GM19043 (cell line): ENCODE measurements at regions not wholly inside any gene's neighbourhood (a gene's known extent, or its start where the extent isn't known, plus 50 kb on each side); places are given as distances from the start of the nearest gene placed in this dataset.

Experiments used
- ATAC-seq: cut with Tn5 transposase; IDR thresholded peaks from one replicate; pipeline ENCODE4 v1.9.1; 2021; ENCODE audit warnings: low read depth; ENCODE audit not compliant: unreplicated experiment

- no peak for ATAC-seq
Measured at GRCh38 chr12:61647566-61647965, 612.6 kb upstream of the USP15 start.

GRCh38 chr12:61652265-61652664 is 607.9 kb upstream of the USP15 start:
- ATAC-seq, result no peak

GRCh38 chr12:61654698-61655097 is 605.5 kb upstream of the USP15 start:
- ATAC-seq, result no peak

DNA sequence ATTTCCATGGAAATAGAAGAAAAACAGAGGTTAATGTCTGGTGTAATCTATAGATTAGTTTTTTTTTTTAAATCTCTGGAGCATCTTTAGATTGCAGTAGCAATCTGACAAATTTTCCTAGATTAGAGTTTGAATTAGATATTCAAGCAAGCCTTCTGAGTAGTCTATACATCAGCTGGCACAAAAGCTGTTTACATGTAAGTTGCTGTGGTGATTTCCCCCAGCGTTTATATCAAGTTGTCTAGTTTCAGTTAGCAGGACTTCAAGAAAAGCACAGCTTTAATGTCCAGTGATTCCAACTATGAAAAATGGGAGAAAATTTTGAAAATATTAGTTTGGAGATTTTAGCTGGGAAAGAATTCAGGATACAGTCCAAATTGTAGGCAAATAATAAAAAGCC is 605.0 kb upstream of the USP15 start:
- no peak for ATAC-seq

- ATAC-seq, result no peak
Measured at GRCh38 chr12:61667676-61668075, 592.5 kb upstream of the USP15 start.

DNA sequence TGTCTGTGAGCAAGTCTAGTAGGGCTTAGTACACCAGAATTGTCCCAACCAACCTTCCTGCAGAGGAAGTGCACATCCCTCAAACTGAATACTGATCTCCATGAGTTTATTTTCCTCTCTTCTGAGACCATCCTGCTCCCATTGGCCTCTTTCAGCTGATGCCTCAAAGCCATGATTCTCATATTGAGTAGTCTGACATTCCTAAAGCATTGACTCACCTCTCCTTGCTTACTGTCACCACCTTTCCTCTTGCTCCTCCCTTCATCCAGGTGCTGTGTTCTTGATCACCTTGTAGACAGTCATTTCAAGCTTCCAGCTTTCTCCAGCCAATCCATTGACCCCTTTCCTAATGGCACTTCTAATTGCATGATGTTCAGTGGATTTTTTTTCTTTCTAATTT is 583.7 kb upstream of the USP15 start:
- ATAC-seq, result no peak

DNA sequence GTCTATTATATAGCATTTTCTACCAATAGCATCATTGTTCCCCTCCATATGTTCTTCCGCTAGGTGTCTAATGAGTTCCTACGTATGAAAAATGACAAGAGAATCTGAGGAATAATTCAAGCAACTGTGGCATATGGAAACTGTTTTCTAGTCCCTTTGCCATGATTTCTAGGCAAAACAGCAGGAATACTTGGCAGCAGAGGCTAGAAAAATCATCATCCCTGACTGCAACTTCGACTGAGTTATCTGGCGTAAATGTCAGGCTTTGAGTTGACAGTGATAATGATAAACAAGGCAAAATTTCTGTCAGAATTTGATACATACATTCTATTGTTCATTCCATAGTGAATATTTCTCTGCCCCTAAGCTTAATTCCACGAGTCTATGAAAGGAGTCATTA is 572.8 kb upstream of the USP15 start:
- no peak for ATAC-seq

GRCh38 chr12:61694214-61694613 is 566.0 kb upstream of the USP15 start:
- ATAC-seq, result no peak

DNA sequence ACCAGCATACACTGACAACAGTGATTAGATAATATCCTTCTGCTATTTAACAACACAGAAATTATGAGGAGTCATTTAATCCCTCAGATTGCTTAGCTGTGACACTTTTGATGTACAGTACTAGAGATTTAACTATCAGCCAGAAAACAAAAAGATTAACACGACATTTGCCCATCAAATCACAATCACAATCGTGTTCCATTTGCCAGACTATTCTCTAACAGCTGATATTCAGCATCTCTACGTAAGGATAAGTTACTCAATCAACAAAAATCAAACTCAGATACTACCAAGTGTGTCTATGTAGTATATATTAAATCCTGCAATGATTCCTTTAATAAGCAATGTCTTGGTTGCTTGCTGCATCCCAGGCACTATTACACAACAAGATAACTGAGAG is 558.7 kb upstream of the USP15 start:
- no peak for ATAC-seq

- no peak for ATAC-seq
Measured at GRCh38 chr12:61706783-61707182, 553.4 kb upstream of the USP15 start.

- ATAC-seq, result no peak
Measured at GRCh38 chr12:61713121-61713520, 547.1 kb upstream of the USP15 start.

GRCh38 chr12:61717986-61718385 is 542.2 kb upstream of the USP15 start:
- ATAC-seq, result no peak

DNA sequence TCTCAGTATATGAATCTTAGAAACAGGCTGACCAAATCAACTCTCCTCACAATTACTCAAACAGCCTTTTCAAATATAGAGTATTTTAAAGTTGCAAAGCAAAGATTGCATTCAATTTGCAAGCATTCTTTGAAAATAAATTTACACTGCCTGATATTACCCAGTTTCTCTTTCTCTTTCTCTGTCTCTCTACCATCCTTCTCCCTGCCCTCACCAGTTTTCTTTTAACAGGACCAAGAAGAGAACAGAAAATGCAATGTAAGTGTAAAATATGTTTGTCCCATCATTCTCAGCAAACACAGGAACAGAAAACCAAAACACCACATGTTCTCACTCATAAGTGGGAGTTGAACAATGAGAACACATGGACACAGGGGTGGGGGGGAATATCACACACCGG is 520.3 kb upstream of the USP15 start:
- no peak for ATAC-seq

DNA sequence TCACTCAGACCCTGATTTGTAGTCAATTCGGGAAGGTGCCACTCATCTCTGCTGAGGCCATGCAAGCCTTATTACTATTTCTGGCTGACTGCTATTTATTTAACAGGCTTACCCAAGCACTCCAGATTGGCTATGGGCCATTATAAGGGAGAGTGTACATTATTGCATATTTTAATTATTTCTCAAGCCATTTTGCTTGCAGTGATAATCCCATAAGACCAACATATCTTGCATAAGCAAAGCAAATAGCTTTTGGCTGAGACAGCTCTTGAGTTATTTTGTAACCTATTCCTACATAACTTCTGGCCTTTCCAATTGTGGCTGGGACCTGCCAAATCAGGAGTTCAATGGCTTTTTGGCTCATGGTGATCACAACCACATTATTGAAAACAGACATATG is 509.6 kb upstream of the USP15 start:
- no peak for ATAC-seq

GRCh38 chr12:61754214-61754613 is 506.0 kb upstream of the USP15 start:
- no peak for ATAC-seq

- no peak for ATAC-seq
Measured at GRCh38 chr12:61757831-61758505, 502.2 kb upstream of the USP15 start.

- no peak for ATAC-seq
Measured at GRCh38 chr12:61758661-61759060, 501.5 kb upstream of the USP15 start.

DNA sequence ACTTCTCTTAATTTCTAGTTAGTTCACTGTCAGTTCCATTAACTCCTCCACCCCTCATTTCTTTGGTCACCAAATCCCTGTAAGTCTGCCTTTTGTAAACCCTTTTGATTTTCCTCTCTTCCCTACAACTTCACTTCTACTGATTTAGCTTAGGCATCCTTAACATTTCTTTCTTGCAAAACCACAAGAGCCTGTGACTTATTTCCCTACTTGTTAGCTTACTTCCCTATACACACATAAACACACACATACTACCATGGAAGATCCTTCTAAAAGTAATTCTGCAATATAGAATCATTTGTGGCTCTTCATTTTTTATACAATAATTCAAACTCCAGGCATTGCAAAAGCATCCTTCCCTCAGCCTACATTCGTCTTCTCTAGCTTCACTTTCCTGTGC is 494.3 kb upstream of the USP15 start:
- ATAC-seq, result no peak

DNA sequence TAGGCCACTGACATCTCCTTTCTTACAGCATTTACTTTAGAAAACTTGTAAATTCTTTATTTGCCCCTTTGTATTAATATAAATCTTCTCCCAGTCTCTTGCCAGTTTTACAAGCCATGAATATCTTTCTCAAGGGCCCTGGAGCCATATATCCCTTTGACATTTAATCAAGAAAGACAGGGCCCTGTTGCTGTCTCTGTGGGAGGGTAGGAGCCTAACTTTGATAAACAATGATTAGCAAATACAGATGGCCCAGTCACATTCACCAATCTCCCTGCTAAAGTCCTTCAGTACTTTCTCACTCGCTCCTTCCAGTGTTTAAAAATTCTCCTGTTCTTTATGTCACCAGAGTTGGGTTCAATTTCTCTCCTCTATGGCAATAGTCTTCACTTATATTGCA is 479.8 kb upstream of the USP15 start:
- ATAC-seq, result no peak

DNA sequence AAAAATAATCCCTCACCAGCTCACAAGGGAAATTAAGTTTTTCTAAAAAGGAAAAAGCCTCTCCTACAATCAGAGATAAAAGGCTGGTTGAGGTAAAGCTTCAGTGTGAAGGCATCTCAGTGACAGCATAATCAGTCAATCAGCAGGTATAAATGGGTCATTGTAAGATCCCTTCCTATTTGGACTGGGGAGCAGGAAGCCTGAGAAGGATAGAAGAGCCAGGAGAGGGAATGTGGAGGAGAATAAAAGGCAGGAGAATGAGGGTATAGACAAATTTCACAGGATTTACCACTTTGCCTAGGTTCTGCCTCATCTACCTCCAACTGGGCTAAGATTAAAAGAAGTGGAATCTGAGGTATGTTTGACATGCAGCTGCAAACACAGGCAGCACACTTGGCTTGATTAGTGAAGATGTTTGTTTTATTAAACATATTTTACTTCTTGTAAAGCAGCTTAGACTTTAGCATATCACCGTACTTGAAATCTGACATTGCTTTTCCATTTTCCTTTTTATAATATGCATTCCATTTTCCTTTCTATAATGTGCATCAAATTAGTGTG is 479.1 kb upstream of the USP15 start:
- no peak for ATAC-seq

- no peak for ATAC-seq
Measured at GRCh38 chr12:61796846-61797245, 463.4 kb upstream of the USP15 start.

GRCh38 chr12:61797266-61797665 is 462.9 kb upstream of the USP15 start:
- no peak for ATAC-seq

DNA sequence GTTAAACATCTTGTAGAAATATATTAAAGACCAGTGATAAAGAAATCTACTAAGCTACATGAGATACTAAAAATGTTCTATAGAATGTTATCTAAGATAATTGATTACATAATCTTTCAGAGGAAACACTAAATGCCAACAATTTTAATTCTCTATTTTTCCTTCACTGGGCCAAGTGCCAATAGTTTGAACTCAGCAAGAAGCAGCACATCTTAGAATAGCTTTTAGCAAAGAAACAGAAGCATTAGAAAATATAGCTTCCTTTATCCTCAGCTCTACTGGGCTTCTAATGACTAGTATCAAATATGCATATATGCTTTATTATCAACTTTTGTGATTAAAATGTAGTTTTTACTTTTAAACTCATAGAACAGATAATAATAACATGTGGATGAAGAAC is 461.4 kb upstream of the USP15 start:
- no peak for ATAC-seq
